COLO668 (cell line): ENCODE measurements at regions not wholly inside any gene's neighbourhood (a gene's known extent, or its start where the extent isn't known, plus 50 kb on each side); places are given as distances from the start of the nearest gene placed in this dataset.
A peak's percentile ranks its signal among the peaks of the same experiment; 100 is the strongest.
"Not testable (repeated sequence)": the region's sequence is repeated elsewhere in the genome, so short reads cannot be mapped to it uniquely, and the experiment has no call there.

Experiments used
- DNase-seq: peaks from one replicate; lab custom pipeline; 2025; ENCODE audit not compliant: unreplicated experiment; lab: John Stamatoyannopoulos, UW

DNA sequence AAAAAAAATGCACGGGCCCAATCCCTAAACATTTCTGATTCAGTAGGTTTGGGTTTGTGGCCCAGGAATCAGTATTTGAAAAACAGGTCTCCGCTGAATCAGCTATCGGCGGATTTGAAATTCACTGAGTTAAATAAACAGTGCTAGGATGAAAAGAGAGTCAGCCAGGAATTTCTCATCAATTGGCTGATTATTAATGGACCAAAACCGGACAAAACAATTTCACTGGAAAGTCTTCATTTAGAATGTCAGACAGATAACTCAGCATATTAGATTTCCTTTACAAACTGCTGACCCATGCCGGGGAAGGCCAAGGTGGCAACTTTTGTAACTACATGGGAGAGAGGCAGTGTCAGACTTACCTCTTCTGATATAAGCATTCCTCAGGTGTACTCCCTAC lies 99.4 kb upstream of the LSM6 start:
- DNase-seq: no peak

DNA sequence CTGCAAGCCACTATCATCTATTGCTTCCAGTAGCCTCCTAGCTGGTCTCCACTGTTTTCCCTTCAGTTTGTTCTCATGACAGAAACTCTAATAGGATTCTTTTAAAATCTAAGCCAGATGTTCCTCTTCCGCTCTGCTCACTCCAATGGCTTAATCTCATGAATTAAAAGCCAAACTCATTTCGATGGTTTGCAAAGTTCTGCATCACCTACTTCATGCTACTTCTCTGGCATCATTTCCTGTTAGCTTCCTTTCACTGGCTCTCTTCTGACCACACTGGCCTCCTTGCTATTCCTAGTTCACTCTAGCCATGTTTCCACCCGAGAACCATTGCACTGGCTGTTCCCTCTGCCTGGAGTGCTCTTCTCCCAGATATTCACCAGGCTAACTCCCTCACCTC lies 102.0 kb upstream of the LSM6 start:
- no peak for DNase-seq

DNA sequence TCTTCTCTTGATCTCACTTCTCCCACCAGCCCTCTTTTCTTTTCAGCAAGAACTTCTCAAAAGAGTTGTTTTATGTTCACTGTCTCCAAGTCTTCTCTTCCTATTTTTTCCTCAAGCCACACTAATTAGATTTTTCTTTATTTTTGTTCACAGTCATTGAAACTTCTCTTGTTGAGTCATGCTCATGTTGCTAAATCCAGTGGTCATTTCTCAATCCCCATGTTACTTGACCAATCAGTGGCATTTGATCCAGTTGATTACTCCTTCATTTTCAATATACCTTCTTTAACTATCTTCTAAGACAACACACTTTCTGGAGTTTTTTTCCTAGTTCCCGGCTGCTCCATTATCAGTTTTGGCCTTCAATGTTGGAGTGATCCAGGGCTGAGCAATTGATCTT lies 103.1 kb upstream of the LSM6 start:
- DNase-seq: no peak

DNA sequence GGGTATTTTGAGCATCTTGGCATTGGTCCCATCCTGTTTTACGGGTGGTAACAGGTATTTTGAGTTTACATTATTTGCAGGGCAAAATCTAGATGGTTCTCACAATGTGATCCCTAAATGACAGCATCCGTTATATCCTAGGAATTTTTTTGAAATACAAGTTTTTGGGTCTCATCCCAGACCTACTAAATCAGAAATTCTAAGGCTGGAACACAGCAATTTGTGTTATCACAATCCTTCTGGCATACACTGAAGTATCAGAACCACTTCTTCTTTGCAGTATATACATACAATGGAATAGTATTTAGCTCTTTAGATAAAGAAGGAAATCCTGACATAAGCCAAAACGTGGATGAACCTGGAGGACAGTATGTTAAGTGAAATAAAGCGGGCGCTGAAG lies 104.1 kb upstream of the LSM6 start:
- DNase-seq: no peak

DNA sequence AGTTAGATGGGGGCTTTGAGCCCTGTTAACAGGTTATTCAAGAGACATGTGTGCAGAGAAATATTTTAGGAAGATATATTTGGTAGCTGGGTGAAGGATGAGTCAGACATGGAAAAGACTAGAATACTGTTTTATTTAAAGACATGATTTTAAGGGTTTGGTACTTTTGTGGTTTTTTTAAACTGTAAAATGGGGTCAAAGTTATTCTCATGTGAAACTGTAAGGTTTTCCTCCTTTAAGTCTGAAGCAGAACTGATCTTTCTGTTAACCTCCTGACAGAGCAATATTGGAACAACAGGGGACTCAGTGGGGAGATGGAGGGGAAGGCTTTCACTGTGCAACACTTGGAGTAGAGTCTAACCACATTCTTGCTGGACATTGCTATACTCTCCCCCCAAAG lies 112.4 kb upstream of the LSM6 start:
- no peak for DNase-seq

DNA sequence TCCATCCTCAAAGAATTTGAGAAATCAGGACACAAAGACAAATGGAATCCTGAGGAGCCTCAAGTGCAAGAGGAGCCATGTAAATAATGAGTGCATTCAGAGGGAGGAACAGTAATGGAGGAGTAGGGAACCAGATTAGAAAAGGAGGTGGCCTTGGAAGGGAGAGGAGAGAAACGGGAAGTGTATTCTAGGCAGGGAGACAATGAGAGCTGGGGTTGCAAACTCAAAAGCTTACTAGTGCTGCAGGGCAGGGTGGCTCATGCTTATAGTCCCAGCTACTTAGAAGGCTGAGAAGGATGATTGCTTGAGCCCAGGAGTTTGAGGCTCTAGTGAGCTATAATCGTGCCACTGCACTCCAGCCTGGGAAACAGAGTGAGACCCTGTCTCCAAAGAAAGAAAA lies 113.2 kb upstream of the LSM6 start:
- DNase-seq: no peak

DNA sequence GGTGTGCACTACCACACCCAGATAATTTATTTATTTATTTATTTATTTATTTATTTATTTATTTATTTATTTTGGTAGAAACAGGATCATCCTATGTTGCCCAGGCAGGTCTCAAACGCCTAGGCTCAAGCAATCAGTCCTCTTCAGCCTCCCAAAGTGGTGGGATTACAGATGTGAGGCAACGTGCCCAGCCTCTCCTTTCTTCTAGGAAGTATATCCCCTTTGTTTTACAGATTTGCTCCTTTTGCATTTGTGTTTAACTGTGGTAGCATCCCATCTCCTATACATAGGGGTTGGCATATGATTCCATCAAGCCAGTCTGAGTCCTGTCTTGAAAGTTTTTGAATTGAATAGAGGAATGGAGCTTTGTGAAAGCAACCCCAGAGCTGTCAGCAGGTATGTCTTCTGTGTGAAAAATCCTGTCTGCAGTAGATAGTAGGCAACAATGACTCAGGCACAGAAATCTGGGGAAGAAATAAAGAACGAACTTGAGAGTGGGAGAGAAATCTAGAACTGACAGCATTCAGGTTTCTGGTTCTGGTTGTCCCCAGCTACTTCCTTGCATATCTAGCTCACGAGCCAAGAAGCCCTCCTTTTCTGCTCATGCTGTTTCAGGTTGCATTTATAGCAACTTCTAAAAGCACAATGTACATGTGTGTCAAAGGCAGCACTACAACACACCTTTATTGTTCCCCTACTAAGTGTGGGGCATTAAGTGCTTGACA lies 113.7 kb upstream of the LSM6 start:
- no peak for DNase-seq

DNA sequence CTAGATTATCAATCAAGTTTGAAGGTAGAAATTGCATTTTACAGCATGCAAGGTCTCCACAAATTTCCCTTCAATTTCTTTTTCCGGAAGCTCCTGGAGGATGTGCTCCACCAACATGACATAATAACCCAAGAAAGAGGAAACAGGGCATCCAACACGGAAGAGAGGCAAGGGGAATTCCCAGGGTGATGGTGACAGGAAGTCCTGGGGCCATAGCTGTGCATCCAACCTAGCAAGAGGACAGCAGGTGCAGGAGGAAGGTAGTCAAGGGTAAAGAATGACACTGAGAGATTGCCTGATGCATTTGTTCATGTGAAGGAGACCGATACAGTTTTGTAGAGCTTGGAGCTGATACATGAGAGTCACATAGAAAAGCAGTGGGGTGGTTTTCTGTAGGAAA lies 115.7 kb upstream of the LSM6 start:
- peak; percentile 35 for DNase-seq

DNA sequence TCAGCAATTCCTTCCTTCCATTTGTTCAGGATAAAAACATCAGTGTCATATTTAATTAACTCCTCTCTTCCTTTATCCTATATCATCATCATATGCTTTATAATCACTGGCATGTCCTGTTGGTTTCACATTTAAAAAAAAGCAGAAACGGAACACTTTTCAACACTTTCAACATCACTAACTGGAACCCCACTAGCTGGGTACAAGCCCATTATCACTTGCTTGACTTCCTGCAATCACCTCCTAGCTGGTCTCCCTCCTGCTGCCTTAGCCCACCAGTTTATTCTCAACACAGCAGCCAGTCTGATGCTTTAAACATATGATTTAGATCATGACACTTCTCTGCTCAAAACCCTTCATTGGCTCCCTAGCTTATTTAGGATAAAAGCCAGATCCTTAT lies 116.4 kb upstream of the LSM6 start:
- DNase-seq: no peak

DNA sequence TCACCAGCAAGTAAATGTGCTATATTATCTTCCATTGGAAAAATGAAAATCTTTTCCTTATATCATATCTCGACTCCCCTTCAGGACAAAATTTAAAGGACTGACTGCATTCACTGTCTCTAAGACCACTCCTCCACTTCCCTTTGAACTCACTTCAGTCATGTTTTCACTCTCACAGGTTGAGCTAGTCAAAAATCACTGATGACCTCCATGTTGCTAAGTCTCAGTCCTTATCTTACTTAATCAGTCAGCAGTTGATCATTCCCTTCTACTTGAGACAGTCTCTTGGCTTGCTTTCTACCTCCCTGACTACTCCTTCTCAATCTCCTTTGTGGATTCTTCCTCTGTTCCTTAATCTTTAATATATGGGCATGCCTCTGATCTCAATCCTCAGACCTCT lies 117.0 kb upstream of the LSM6 start:
- no peak for DNase-seq

DNA sequence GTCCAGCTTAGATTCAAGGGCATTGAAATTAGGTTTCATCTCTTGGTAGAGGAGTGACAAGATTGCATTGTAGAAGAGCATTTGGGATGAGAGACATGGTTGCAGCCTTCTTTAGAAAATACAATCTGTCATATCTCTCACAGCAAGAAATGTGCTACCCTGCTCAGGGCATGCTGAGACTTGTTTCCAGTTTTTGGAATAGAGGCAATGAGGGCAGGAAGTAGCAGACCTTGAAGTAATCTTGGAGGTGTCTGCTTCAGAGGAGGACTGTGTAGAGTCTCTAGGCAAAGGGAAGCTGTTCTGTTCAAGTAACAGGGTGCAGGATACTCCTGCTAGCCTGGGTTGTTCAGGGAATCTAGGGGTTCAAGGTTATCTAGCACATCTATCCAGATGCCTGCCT lies 116.1 kb upstream of the ZNF827 start:
- DNase-seq: no peak

DNA sequence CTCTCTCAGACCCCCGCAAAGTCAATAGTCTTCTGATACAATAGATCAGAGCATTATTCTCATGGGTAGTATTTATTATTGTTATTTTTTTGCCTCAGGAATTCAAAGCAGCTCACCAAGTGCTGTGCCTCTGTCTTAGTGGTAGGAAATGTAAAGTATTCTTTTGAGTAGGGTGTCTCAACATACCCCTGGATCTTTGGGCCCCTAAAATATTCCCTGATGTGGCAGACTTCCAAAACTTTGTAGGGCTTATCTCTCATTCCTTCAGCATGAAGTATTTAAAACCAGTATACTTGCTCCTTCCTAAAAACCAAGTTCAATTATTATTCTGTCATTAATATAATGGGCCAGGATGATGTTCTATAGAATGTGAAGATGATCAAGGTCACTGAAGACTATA lies 115.3 kb upstream of the ZNF827 start:
- no peak for DNase-seq

DNA sequence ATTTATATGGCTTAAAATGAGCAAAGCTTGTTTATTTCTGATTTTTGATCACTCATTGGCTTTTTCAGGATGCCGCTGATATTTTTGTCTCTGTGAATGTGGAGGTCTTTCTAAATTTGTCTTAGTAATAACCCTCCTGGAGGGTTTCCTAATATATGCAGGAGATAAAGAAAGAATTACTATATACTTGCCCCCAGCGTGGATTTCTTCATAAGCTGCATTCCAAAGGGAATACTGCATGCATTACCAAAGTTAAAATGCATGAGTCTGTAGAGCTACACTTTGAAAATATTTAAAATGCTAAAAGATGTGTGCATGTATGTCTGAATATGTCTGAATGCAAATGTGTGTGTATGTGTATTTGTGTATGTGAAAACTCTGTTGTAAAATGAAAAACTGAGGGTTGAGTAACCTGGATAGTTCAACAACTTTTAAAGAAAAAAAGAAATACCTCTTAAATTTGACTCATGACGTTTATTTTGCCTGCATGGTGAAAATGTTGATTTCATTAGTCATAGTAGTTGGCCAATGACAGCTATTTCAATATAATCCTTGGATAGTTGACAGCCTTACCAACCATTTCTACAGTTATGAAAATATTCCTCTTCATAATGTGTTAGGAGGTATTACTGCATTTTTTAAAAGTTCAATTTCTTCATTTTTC lies 113.2 kb upstream of the ZNF827 start:
- no peak for DNase-seq

DNA sequence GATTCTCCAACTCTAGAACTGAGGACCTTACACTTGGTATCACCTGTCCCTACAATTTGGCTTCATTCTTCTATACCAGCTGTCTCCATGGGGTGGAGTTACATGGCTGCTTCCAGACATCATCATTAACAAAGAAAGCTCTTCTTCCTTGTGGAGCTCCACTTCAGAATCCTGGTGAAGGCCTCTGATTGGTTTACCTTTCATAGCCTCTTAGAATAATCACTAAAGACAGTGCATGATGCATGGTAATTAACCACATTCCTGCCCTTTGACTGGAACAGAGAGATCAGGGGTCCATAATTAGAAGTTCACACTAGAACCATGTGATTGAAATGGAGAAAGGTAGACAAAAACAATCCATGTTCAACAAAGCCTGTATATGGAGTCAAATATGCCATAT lies 112.6 kb upstream of the ZNF827 start:
- no peak for DNase-seq

DNA sequence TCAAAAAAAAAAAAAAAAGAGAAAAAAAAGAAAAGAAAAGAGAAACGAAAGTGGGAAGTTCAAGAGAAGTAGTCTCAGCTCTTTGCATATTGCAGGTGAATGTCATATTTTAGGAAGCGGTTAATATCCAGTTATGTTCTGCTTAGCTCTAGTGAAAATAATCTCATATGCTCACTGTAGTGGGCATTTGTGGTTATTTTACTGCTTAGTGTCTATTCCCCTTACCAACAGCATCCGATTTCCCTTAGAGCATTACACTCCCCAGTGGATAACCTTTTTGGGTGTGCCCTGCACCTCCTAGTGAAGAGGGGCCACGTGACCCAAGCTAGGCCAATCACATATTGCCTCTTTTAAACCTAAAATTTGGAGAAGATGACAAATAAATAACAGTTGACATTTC lies 111.2 kb upstream of the ZNF827 start:
- DNase-seq: no peak

DNA sequence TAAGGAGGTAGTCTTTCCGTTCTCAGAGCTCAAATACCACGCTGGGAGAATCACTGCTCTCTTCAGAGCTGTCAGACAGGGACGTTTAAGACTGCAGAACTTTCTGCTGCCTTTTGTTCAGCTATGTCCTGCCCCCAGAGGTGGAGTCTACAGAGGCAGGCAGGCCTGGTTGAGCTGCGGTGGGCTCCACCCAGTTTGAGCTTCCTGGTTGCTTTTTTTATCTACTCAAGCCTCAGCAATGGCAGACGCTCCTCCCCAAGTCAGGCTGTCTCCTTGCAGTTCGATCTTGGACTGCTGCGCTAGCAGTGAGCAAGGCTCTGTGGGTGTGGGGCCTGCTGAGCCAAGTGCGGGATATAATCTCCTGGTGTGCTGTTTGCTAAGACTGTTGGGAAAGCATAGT lies 109.1 kb upstream of the ZNF827 start:
- DNase-seq: not testable (repeated sequence)

DNA sequence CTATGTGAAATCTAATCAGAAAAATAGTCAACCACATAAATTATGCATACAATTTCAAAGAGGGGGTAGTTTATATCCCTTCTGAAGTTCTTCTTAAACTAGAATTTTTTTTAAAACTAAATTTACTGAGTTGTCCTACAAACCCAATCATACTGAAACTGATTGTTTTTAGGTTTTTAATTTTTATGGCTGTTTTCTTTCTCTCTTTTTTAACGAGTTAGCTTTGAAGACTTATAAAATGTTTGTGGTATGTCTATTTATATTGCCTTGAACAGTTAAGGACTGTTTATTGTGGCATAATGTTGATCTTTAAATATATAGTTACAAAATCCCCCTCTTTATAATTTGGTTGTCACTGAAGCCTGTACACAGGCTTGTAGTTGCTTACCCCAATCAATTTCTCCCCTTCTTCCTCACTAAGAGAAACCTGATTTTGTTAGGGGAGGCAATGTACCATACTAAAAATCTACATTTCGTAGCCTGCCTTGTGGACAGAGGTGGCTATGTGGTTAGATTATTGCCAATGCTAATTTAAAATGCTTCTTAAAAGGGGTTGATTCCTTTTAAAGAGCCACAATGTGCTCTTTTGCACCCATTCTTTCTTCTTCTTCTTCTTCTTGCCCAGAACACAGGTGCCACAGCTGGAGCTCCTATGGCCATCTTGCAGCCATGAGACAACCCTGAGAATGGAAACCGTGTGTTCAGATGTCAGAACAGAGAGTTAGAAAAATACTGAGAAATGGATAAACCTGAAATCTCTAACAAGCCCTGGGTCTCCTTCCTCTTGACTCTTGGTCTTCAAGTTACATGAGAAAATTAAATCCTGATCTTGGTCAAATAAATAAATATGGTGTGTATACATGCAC lies 102.7 kb upstream of the ZNF827 start:
- DNase-seq: no peak

DNA sequence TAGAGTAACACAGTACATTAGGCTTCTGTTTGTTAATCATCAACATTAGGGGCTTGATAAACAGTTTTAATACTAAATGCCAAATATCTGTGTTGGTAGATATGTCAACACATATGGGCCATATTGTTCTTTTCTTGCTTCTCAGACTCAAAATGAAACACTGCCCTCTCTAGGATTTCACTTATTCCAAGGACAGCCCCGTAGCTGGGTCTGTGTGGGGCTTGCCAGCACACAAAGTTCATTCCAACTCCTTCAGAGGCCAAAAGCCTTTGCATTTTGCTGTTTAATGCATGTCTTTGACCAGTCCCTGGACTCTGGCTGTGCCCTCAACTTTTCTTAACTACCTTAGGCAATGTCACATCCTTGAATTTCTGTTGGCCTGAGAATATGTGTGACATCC lies 102.0 kb upstream of the ZNF827 start:
- no peak for DNase-seq

DNA sequence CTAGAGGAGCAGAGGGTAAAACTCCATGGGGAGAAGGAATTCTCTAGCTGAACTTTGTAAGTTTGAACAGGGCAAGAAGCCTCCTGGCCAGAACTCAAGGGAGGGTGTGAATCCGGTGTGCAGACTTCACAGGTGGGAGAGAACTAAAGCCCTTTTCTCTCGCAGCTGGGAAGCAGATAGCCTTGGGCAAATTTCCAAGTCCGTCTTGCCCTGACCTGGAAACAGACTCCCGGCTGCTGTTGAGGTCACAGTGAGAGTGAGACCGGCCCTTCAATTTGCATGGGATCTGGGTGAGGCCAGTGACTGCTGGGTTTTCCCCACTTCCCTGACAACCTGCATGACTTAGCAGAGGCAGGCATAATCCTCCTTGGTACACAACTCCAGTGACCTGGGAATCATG lies 94.5 kb upstream of the ZNF827 start:
- peak; percentile 7 for DNase-seq

DNA sequence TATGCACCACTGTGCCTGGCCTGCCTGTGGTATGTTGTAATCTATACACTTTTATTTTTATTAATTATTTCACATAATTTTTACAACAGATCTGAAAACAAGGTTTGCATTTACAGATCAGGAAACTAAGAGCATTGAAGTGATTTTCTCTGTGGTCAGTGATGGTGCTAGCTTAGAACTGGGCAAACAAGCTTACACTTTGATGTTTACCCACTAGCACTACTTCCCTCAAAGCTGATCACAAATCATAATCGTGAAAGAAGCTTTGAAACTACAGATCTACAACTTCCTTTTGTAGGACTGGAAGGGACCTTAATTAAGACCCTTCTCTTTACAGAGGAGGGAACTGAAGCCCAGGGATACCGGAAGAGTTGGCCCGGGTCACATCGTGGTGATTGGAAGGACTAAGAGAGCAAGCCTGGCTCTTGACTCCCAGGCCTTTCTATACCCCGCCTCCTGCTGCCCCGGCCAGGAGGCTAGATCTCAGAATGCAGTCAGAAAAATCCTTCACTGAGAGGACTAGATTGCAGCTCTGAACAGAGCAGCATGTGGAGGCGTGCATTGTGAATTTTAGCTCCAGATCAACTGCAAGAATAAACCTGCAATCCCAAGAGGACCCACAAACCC lies 93.7 kb upstream of the ZNF827 start:
- no peak for DNase-seq

DNA sequence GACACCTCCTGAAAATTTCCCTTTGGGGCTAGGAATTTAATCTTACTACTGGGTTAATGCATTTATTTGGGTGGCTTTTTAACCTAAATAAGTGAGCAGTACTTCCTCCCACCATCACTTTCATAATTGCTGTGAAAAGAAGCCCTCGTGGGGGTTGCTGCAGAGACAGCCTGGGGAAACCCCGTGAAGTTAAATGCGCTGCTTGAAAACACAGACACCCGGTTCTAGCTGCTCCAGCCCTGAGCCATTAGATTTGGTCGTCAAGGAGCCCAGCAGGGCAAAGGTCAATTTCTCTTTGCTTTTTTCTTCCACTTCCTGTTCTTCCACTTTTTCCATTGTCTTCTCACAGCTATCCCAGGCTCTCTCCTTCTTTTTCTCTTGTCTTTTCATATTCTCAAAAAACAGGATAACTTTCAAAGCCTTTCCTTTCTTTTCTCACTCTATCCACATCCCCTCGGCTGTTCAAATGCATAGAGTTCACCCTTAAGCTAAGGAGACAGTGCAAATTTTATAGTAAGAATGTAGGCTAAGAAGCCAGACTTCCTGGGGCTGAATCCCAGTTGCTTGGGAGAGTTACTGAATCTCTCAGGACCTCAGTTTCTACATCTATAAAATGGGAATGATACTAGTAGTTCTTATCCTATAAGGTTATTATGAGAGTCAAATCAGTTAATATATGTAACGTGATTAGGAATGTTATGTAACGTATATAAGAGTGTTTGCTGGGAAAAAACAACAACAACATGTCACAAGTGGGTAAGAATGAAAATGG lies 91.5 kb upstream of the ZNF827 start:
- DNase-seq: peak; percentile 20
